A549 (cell line): ENCODE measurements at regions not wholly inside any gene's neighbourhood (a gene's known extent, or its start where the extent isn't known, plus 50 kb on each side); places are given as distances from the start of the nearest gene placed in this dataset.

Experiments used
- ATAC-seq, 2 experiments: fragments of 200-7000 bp in 1 of 2; fragments of >200 bp in 1 of 2; cut with Nextera tagmentation in 1 of 2; cut with Tn5 transposase in 1 of 2; 3 replicates each; pipeline versions ENCODE4 v1.8.0 to v1.9.1; 2018 to 2020; ENCODE audit warnings: mild to moderate bottlenecking in 1 of 2, moderate library complexity in 1 of 2
- CTCF ChIA-PET: fragments of 300-600 bp; sonication (Branson Sonifier 250); formaldehyde crosslinking; extraction: SDS; loops from one replicate; lab custom pipeline; 2021; ENCODE audit warnings: antibody characterized with exemption, inconsistent platforms; lab: Yijun Ruan, JAX
- POLR2A ChIA-PET: fragments of 350-600 bp; formaldehyde crosslinking; extraction: SDS; loops from one replicate; lab custom pipeline; 2021; ENCODE audit warnings: antibody characterized with exemption, inconsistent platforms; lab: Yijun Ruan, JAX
- DNase-seq, 2 experiments: peaks; one replicate each; pipeline versions ENCODE4 v3.0.0 to v3.0.0-alpha.2; 2011 to 2016; ENCODE audit warnings: low read depth in 1 of 2, low spot score in 1 of 2
- FAIRE-seq: peaks from 2 replicates; lab custom pipeline; 2011; peaks lifted over from hg19 to GRCh38; lab: Jason Lieb, UNC
- H3K27ac ChIP-seq, 2 experiments: fragments of >200 bp; sonication (Bioruptor Twin); formaldehyde crosslinking; 3 replicates each; pipeline ENCODE4 v1.5.1; 2016 to 2017
- H3K4me1 ChIP-seq: fragments of >200 bp; sonication (Bioruptor Twin); formaldehyde crosslinking; 3 replicates; pipeline ENCODE4 v1.6.1; 2016
- H3K4me2 ChIP-seq: fragments of >200 bp; sonication (Bioruptor Twin); formaldehyde crosslinking; 3 replicates; pipeline ENCODE4 v1.6.1; 2016
- H3K4me3 ChIP-seq: fragments of >200 bp; sonication (Bioruptor Twin); formaldehyde crosslinking; 3 replicates; pipeline ENCODE4 v1.5.1; 2016
- H3K9me3 ChIP-seq: fragments of >200 bp; sonication (Bioruptor Twin); formaldehyde crosslinking; 3 replicates; pipeline ENCODE4 v1.6.1; 2016
- BHLHE40 ChIP-seq: IDR thresholded peaks from 2 replicates; pipeline ENCODE4 v1.6.1; 2012; ENCODE audit warnings: low read depth, low read length, inconsistent platforms
- CHD2 ChIP-seq: fragments of 150-350 bp; IDR thresholded peaks from 2 replicates; pipeline ENCODE4 v1.6.1; 2014; ENCODE audit warnings: low read length; ENCODE audit not compliant: partially characterized antibody
- CTCF ChIP-seq: fragments of >200 bp; sonication (Bioruptor Twin); formaldehyde crosslinking; IDR thresholded peaks from 3 replicates; pipeline ENCODE4 v1.5.1; 2016
- E2F6 ChIP-seq: IDR thresholded peaks from 2 replicates; pipeline ENCODE4 v1.6.1; 2012; ENCODE audit warnings: low read depth, borderline replicate concordance
- EP300 ChIP-seq, 2 experiments: fragments of >200 bp; sonication (Bioruptor Twin); formaldehyde crosslinking; IDR thresholded peaks; 2 replicates in 1 of 2; 3 replicates in 1 of 2; pipeline ENCODE4 v1.6.1; 2016 to 2017
- HDAC2 ChIP-seq: fragments of 200-600 bp; sonication (generic); IDR thresholded peaks from 2 replicates; pipeline ENCODE4 v1.6.1; 2016
- HOXB13 ChIP-seq: fragments of 250-450 bp; sonication (Bioruptor Pico); IDR thresholded peaks from 2 replicates; pipeline ENCODE4 v1.5.0; 2020; ENCODE audit warnings: low read depth, mild to moderate bottlenecking, moderate library complexity
- HOXB5 ChIP-seq: fragments of 250-450 bp; sonication (Bioruptor Pico); IDR thresholded peaks from 2 replicates; pipeline ENCODE4 v1.5.0; 2020; ENCODE audit warnings: mild to moderate bottlenecking, moderate library complexity
- JUN ChIP-seq, 2 experiments: fragments of >200 bp; sonication (Bioruptor Twin); formaldehyde crosslinking; IDR thresholded peaks; 2 replicates in 1 of 2; 3 replicates in 1 of 2; pipeline ENCODE4 v1.6.1; 2016 to 2017
- JUNB ChIP-seq: fragments of >200 bp; sonication (Bioruptor Twin); formaldehyde crosslinking; IDR thresholded peaks from 2 replicates; pipeline ENCODE4 v1.6.1; 2016
- KDM5A ChIP-seq: fragments of 200-600 bp; sonication (generic); IDR thresholded peaks from 2 replicates; pipeline ENCODE4 v1.6.1; 2016; ENCODE audit warnings: antibody characterized with exemption, mild to moderate bottlenecking
- MAFK ChIP-seq: fragments of 450-650 bp; IDR thresholded peaks from 2 replicates; pipeline ENCODE4 v1.6.1; 2014; ENCODE audit not compliant: partially characterized antibody
- MAX ChIP-seq: IDR thresholded peaks from 2 replicates; pipeline ENCODE4 v1.6.1; 2012
- MYC ChIP-seq: IDR thresholded peaks from 2 replicates; pipeline ENCODE4 v1.6.1; 2012; ENCODE audit warnings: mild to moderate bottlenecking, inconsistent platforms, low read length, improper control_type of control experiment, borderline replicate concordance
- NFE2L2 ChIP-seq: fragments of 150-350 bp; conservative IDR thresholded peaks from 2 replicates; pipeline ENCODE4 v1.6.1; 2014; ENCODE audit warnings: low read length
- NPAS2 ChIP-seq: fragments of 250-450 bp; sonication (Bioruptor Pico); IDR thresholded peaks from 2 replicates; pipeline ENCODE4 v1.8.0; 2022; ENCODE audit warnings: mild to moderate bottlenecking, moderate library complexity, borderline replicate concordance
- NR3C1 ChIP-seq: fragments of >200 bp; sonication (Bioruptor Twin); formaldehyde crosslinking; IDR thresholded peaks from 3 replicates; pipeline ENCODE4 v1.6.1; 2017
- POLR2AphosphoS2 ChIP-seq: conservative IDR thresholded peaks from 2 replicates; pipeline ENCODE4 v1.6.1; 2012; ENCODE audit warnings: low read length, improper control_type of control experiment, inconsistent platforms
- RCOR1 ChIP-seq: fragments of 150-350 bp; IDR thresholded peaks from 2 replicates; pipeline ENCODE4 v1.6.1; 2014; ENCODE audit warnings: antibody characterized with exemption, low read length, low read depth
- RNF2 ChIP-seq: fragments of 200-600 bp; sonication (generic); IDR thresholded peaks from 2 replicates; pipeline ENCODE4 v1.6.1; 2016; ENCODE audit warnings: low read depth, mild to moderate bottlenecking, antibody characterized with exemption, moderate library complexity, borderline replicate concordance
- SMC3 ChIP-seq: fragments of >200 bp; sonication (Bioruptor Twin); formaldehyde crosslinking; IDR thresholded peaks from 3 replicates; pipeline ENCODE4 v1.6.1; 2018; ENCODE audit warnings: inconsistent platforms
- USF2 ChIP-seq: fragments of 450-650 bp; IDR thresholded peaks from 2 replicates; pipeline ENCODE4 v1.6.1; 2014; ENCODE audit warnings: antibody characterized with exemption
- ZC3H11A ChIP-seq: fragments of 450-650 bp; IDR thresholded peaks from 2 replicates; pipeline ENCODE4 v1.6.1; 2014; ENCODE audit warnings: antibody characterized with exemption, mild to moderate bottlenecking
- ZNF302 ChIP-seq: fragments of 250-450 bp; sonication (Bioruptor Pico); IDR thresholded peaks from 2 replicates; pipeline ENCODE4 v1.9.0; 2021; ENCODE audit warnings: inconsistent platforms, mild to moderate bottlenecking, moderate library complexity
- WGBS: methylation state at CpG from one replicate; pipeline ENCODE4 v1.1.6; 2017; ENCODE audit errors: missing lambda C conversion rate; 5-methylcytosine and 5-hydroxymethylcytosine counted together

GRCh38 chr20:40134176-40134575 is 554.9 kb downstream of the MAFB start (continued):
- TF ChIP-seq E2F6 = no peak
- TF ChIP-seq, all 56 proteins: peak for 0

- CTCF ChIA-PET = no interaction called here
- 1% methylated on average over 2 of the region's 2 CpGs for WGBS
- TF ChIP-seq POLR2AphosphoS2 = no peak
- TF ChIP-seq RCOR1 = no peak
- TF ChIP-seq JUN (IDR thresholded peaks at IDR 0.05) = no peak
- TF ChIP-seq NPAS2 (CRISPR knock-in tag) = no peak
- no peak for TF ChIP-seq ZNF302 (CRISPR knock-in tag)
- TF ChIP-seq EP300 (IDR thresholded peaks at IDR 0.05) = no peak
- no peak for TF ChIP-seq HOXB13 (CRISPR knock-in tag)
- no peak for TF ChIP-seq MYC
- TF ChIP-seq HDAC2 = no peak
- no peak for TF ChIP-seq JUNB
- TF ChIP-seq ZC3H11A = no peak
- TF ChIP-seq NR3C1 = no peak
- TF ChIP-seq NFE2L2 = no peak
- no peak for TF ChIP-seq BHLHE40
- no peak for TF ChIP-seq MAX
- TF ChIP-seq, all 56 proteins: peak for 0
- H3K4me2 ChIP-seq = no peak overlapping the region
- POLR2A ChIA-PET = no interaction called here
- no peaks in the 10 kb centered on the region for H3K9me3 ChIP-seq
- no peak overlapping the region for H3K27ac ChIP-seq
- H3K4me1 ChIP-seq = no peaks in the 10 kb centered on the region
- no peak for DNase-seq
- FAIRE-seq = no peak
- no peak for ATAC-seq
- no peak overlapping the region for H3K4me3 ChIP-seq
Observed at GRCh38 chr20:40120827-40121226, 568.2 kb downstream of the MAFB start.

- H3K9me3 ChIP-seq = no peaks in the 10 kb centered on the region
Observed at GRCh38 chr20:40111282-40111681, 577.8 kb downstream of the MAFB start.

More at GRCh38 chr20:40111282-40111681, 577.8 kb downstream of the MAFB start:
- no peaks in the 10 kb centered on the region for H3K4me1 ChIP-seq
- 5% methylated on average over 5 of the region's 5 CpGs for WGBS
- TF ChIP-seq CHD2 = no peak
- no peak for TF ChIP-seq USF2
- TF ChIP-seq CTCF = no peak
- TF ChIP-seq EP300 (IDR thresholded peaks at IDR 0.05) = no peak
- TF ChIP-seq NFE2L2 = no peak
- TF ChIP-seq HOXB5 (CRISPR knock-in tag) = no peak
- no peak for TF ChIP-seq SMC3
- TF ChIP-seq RCOR1 = no peak
- no peak for TF ChIP-seq RNF2
- no peak for TF ChIP-seq MAFK
- TF ChIP-seq KDM5A = no peak
- no peak for DNase-seq
- no peak overlapping the region for H3K4me3 ChIP-seq
- FAIRE-seq = no peak
- no peak overlapping the region for H3K4me2 ChIP-seq
- no peak for ATAC-seq
- no peak overlapping the region for H3K27ac ChIP-seq
- POLR2A ChIA-PET = no interaction called here
- CTCF ChIA-PET = no interaction called here
